ENCODE measurements at regions not wholly inside any gene's neighbourhood (a gene's known extent, or its start where the extent isn't known, plus 50 kb on each side); places are given as distances from the start of the nearest gene placed in this dataset.

- Histone ChIP-seq H3K4me3 (ENCODE audit: low read depth, low read length) (no peak overlapping the region), H3K27ac (no peak overlapping the region), H3K36me3 (replicated peaks) (no peaks in the 10 kb centered on the region), H3K27me3 (replicated peaks) (no peaks in the 10 kb centered on the region)
- in situ Hi-C loops (cut with HindIII; ENCODE audit: low pct_ligation_motif_present, low sequenced_read_pairs): no loop called here
- DNase-seq: no peak
- no peak for TF ChIP-seq CTCF (IDR thresholded peaks at IDR 0.05; ENCODE audit: low read depth, low read length, missing control alignments)
Observed at GRCh38 chr5:66540078-66540477, 56.1 kb upstream of the MAST4 start.

GRCh38 chr5:66542711-66543110 is 53.5 kb upstream of the MAST4 start:
- Histone ChIP-seq H3K27ac (no peak overlapping the region), H3K27me3 (replicated peaks) (no peaks in the 10 kb centered on the region), H3K36me3 (replicated peaks) (no peaks in the 10 kb centered on the region), H3K4me3 (ENCODE audit: low read depth, low read length) (no peak overlapping the region)
- no peak for DNase-seq
- TF ChIP-seq CTCF (IDR thresholded peaks at IDR 0.05; ENCODE audit: low read depth, low read length, missing control alignments): no peak
- in situ Hi-C loops (cut with HindIII; ENCODE audit: low pct_ligation_motif_present, low sequenced_read_pairs): no loop called here
